Head of caudate nucleus (tissue), 42 donors: ENCODE measurements at regions not wholly inside any gene's neighbourhood (a gene's known extent, or its start where the extent isn't known, plus 50 kb on each side); places are given as distances from the start of the nearest gene placed in this dataset.
A peak's percentile ranks its signal among the peaks of the same experiment; 100 is the strongest.
"Not testable (repeated sequence)": the region's sequence is repeated elsewhere in the genome, so short reads cannot be mapped to it uniquely, and the experiment has no call there.

Experiments used
- DNase-seq, 42 donors: peaks; one replicate each; pipeline versions ENCODE4 v3.0.0 to v3.0.0-alpha.2; 2020 to 2021; ENCODE audit warnings: mixed read lengths in 7 of 42
- intact Hi-C: fragments of 100-400 bp; cut with DNase I; formaldehyde crosslinking; loops from one replicate; pipeline ENCODE4 v1.15.0; 2022

GRCh38 chr7:32215697-32216096 lies 145.5 kb upstream of the PDE1C start:
- DNase-seq, result no peak
- intact Hi-C loops, result loop anchor here (10.0 kb wide), 1 partner anchor 269 kb away; no protein-coding TSS in a partner anchor

GRCh38 chr7:32214913-32215312 lies 144.7 kb upstream of the PDE1C start:
- intact Hi-C loops, result loop anchor here (5.0 to 10.0 kb wide), 2 partner anchors 132 to 270 kb away; no protein-coding TSS in a partner anchor
- no peak for DNase-seq

GRCh38 chr7:32212321-32212720 lies 142.1 kb upstream of the PDE1C start:
- intact Hi-C loops, result loop anchor here (5.0 to 10.0 kb wide), 2 partner anchors 135 to 272 kb away; no protein-coding TSS in a partner anchor

GRCh38 chr7:32206987-32207386 lies 136.8 kb upstream of the PDE1C start:
- intact Hi-C loops, result loop anchor here (5.0 to 10.0 kb wide), 3 partner anchors 142 to 562 kb away; no protein-coding TSS in a partner anchor
- peak in 30 of 42 donors; percentile 21 to 71 (median 40) for DNase-seq

More at GRCh38 chr7:32212321-32212720, 142.1 kb upstream of the PDE1C start:
- no peak for DNase-seq

- DNase-seq, result no peak
- intact Hi-C loops, result loop anchor here (5.0 to 10.0 kb wide), 3 partner anchors 142 to 562 kb away; no protein-coding TSS in a partner anchor
Measured at GRCh38 chr7:32206488-32206887, 136.3 kb upstream of the PDE1C start.

GRCh38 chr7:32205298-32205824 lies 135.2 kb upstream of the PDE1C start:
- intact Hi-C loops, result loop anchor here (2.0 to 10.0 kb wide), 4 partner anchors 141 to 561 kb away; no protein-coding TSS in a partner anchor
- DNase-seq, result not testable (repeated sequence)

- peak; percentile 72 to 95 (median 88) for DNase-seq
- intact Hi-C loops, result loop anchor here (2.0 to 10.0 kb wide), 4 partner anchors 140 to 560 kb away; no protein-coding TSS in a partner anchor
Measured at GRCh38 chr7:32204361-32205018, 134.3 kb upstream of the PDE1C start.

- no peak for DNase-seq
- intact Hi-C loops, result loop anchor here (10.0 kb wide), 2 partner anchors 136 to 556 kb away; no protein-coding TSS in a partner anchor
Measured at GRCh38 chr7:32200646-32201045, 130.4 kb upstream of the PDE1C start.

- DNase-seq, result no peak
- intact Hi-C loops, result no loop called here
Measured at GRCh38 chr7:32194537-32194936, 124.3 kb upstream of the PDE1C start.

GRCh38 chr7:32191305-32191704 lies 121.1 kb upstream of the PDE1C start:
- no peak for DNase-seq
- intact Hi-C loops, result no loop called here

- peak in 1 of 42 donors; percentile 25 for DNase-seq
- intact Hi-C loops, result no loop called here
Measured at GRCh38 chr7:32179567-32179966, 109.4 kb upstream of the PDE1C start.

- no peak for DNase-seq
- intact Hi-C loops, result no loop called here
Measured at GRCh38 chr7:32178677-32179366, 108.6 kb upstream of the PDE1C start.

GRCh38 chr7:32177232-32177631 lies 107.0 kb upstream of the PDE1C start:
- DNase-seq, result no peak
- intact Hi-C loops, result no loop called here

- no peak for DNase-seq
- intact Hi-C loops, result no loop called here
Measured at GRCh38 chr7:32175099-32175498, 104.9 kb upstream of the PDE1C start.

GRCh38 chr7:32171248-32171647 lies 101.0 kb upstream of the PDE1C start:
- no peak for DNase-seq
- intact Hi-C loops, result no loop called here

GRCh38 chr7:32170838-32171237 lies 100.6 kb upstream of the PDE1C start:
- intact Hi-C loops, result no loop called here
- DNase-seq, result no peak

- DNase-seq, result no peak
- intact Hi-C loops, result no loop called here
Measured at GRCh38 chr7:32169228-32169627, 99.0 kb upstream of the PDE1C start.

GRCh38 chr7:32167815-32168214 lies 97.6 kb upstream of the PDE1C start:
- DNase-seq, result no peak
- intact Hi-C loops, result no loop called here

- intact Hi-C loops, result no loop called here
Measured at GRCh38 chr7:32167256-32167655, 97.0 kb upstream of the PDE1C start.

More at GRCh38 chr7:32167256-32167655, 97.0 kb upstream of the PDE1C start:
- no peak for DNase-seq
